Activated B cell treated with CpG ODN at 0.5 μM for 24 hours (primary cell): ENCODE measurements at regions not wholly inside any gene's neighbourhood (a gene's known extent, or its start where the extent isn't known, plus 50 kb on each side); places are given as distances from the start of the nearest gene placed in this dataset.

Source experiments
- ATAC-seq: fragments of 200-7000 bp; cut with Tn5 transposase; one replicate; pipeline ENCODE4 v1.10.0; 2021; ENCODE audit warnings: low read depth, mild to moderate bottlenecking, moderate library complexity
- CTCF ChIA-PET: fragments of 350-600 bp; sonication (Branson Sonifier 250); formaldehyde crosslinking; loops from one replicate; lab custom pipeline; 2021; ENCODE audit warnings: antibody characterized with exemption; lab: Charles Lee
- POLR2A ChIA-PET: fragments of 350-600 bp; sonication (Branson Sonifier 250); formaldehyde crosslinking; loops from one replicate; lab custom pipeline; 2021; ENCODE audit warnings: antibody characterized with exemption; lab: Charles Lee
- DNase-seq: peaks from one replicate; pipeline ENCODE4 v3.0.0; 2022
- H3K27ac Mint-ChIP-seq: one replicate; pipeline ENCODE4 v1.8.0; 2020; ENCODE audit warnings: mixed read lengths
- H3K27me3 Mint-ChIP-seq: one replicate; pipeline ENCODE4 v1.8.0; 2021; ENCODE audit warnings: mixed read lengths
- H3K36me3 Mint-ChIP-seq: one replicate; pipeline ENCODE4 v1.8.0; 2021; ENCODE audit warnings: low read depth, mixed read lengths
- H3K4me1 Mint-ChIP-seq: one replicate; pipeline ENCODE4 v1.8.0; 2021; ENCODE audit warnings: mixed read lengths
- H3K4me3 Mint-ChIP-seq: one replicate; pipeline ENCODE4 v1.8.0; 2020; ENCODE audit warnings: mild to moderate bottlenecking, mixed read lengths
- H3K9me3 Mint-ChIP-seq: one replicate; pipeline ENCODE4 v1.8.0; 2020; ENCODE audit warnings: mixed read lengths
- CTCF ChIP-seq: fragments of 200-600 bp; IDR thresholded peaks from one replicate; pipeline ENCODE4 v1.8.0; 2022; ENCODE audit warnings: antibody characterized with exemption, mild to moderate bottlenecking
- intact Hi-C: fragments of 100-400 bp; cut with micrococcal nuclease; formaldehyde crosslinking; loops from one replicate; pipeline ENCODE4 v1.15.1; 2024

GRCh38 chr7:86953219-86953618 is 106.2 kb downstream of the ELAPOR2 start:
- H3K27ac Mint-ChIP-seq = no peak overlapping the region
- no peak for ATAC-seq
- no peaks in the 10 kb centered on the region for H3K9me3 Mint-ChIP-seq
- no peak overlapping the region for H3K4me3 Mint-ChIP-seq
- H3K4me1 Mint-ChIP-seq = peaks cover 24% of the 10 kb centered on the region
- no peak for DNase-seq
- no peak for TF ChIP-seq CTCF
- H3K36me3 Mint-ChIP-seq = no peaks in the 10 kb centered on the region
- ChIA-PET POLR2A (no interaction called here), CTCF (no interaction called here)
- no peaks in the 10 kb centered on the region for H3K27me3 Mint-ChIP-seq
- intact Hi-C loops = no loop called here

GRCh38 chr7:86951895-86952294 is 107.6 kb downstream of the ELAPOR2 start:
- Mint-ChIP-seq H3K27ac (no peak overlapping the region), H3K36me3 (no peaks in the 10 kb centered on the region), H3K4me1 (peaks cover 27% of the 10 kb centered on the region), H3K4me3 (no peak overlapping the region), H3K27me3 (no peaks in the 10 kb centered on the region), H3K9me3 (no peaks in the 10 kb centered on the region)
- ATAC-seq (no peak), DNase-seq (no peak)
- intact Hi-C loops = no loop called here
- ChIA-PET POLR2A (no interaction called here), CTCF (no interaction called here)
- TF ChIP-seq CTCF = no peak

- ChIA-PET POLR2A (no interaction called here), CTCF (no interaction called here)
- no peak overlapping the region for H3K4me3 Mint-ChIP-seq
- intact Hi-C loops = no loop called here
- H3K9me3 Mint-ChIP-seq = no peaks in the 10 kb centered on the region
- no peaks in the 10 kb centered on the region for H3K36me3 Mint-ChIP-seq
- no peak for ATAC-seq
- H3K4me1 Mint-ChIP-seq = peaks cover 27% of the 10 kb centered on the region
- no peak for TF ChIP-seq CTCF
- DNase-seq = no peak
- H3K27ac Mint-ChIP-seq = no peak overlapping the region
- H3K27me3 Mint-ChIP-seq = no peaks in the 10 kb centered on the region
Measured at GRCh38 chr7:86950944-86951343, 108.5 kb downstream of the ELAPOR2 start.

- no peaks in the 10 kb centered on the region for H3K36me3 Mint-ChIP-seq
Measured at GRCh38 chr7:86950360-86950759, 109.1 kb downstream of the ELAPOR2 start.

GRCh38 chr7:86949779-86950260 is 109.6 kb downstream of the ELAPOR2 start:
- DNase-seq (no peak), ATAC-seq (no peak)
- Mint-ChIP-seq H3K27ac (peak overlapping the region; percentile 50), H3K4me1 (peaks cover 27% of the 10 kb centered on the region), H3K9me3 (no peaks in the 10 kb centered on the region), H3K4me3 (no peak overlapping the region), H3K36me3 (no peaks in the 10 kb centered on the region), H3K27me3 (no peaks in the 10 kb centered on the region)
- ChIA-PET CTCF (no interaction called here), POLR2A (interaction anchor here (1.2 to 2.2 kb wide), 2 partner anchors 203 to 271 kb away, joined by 3 to 10 read pairs; partner anchors contain the start of gene DMTF1)
- TF ChIP-seq CTCF = no peak
- intact Hi-C loops = loop anchor here (2.0 kb wide), 1 partner anchor 25 kb away; no protein-coding TSS in a partner anchor

More at GRCh38 chr7:86950360-86950759, 109.1 kb downstream of the ELAPOR2 start:
- ChIA-PET POLR2A (interaction anchor here (2.2 kb wide), 1 partner anchor 202 kb away, joined by 10 read pairs; the partner anchor contains the start of gene DMTF1), CTCF (no interaction called here)
- no peak for TF ChIP-seq CTCF
- Mint-ChIP-seq H3K27ac (peak overlapping the region; percentile 35), H3K4me3 (no peak overlapping the region), H3K27me3 (no peaks in the 10 kb centered on the region), H3K9me3 (no peaks in the 10 kb centered on the region), H3K4me1 (peaks cover 27% of the 10 kb centered on the region)
- DNase-seq (peak; percentile 15), ATAC-seq (peak; percentile 44)
- intact Hi-C loops = no loop called here
